DND-41 (cell line): ENCODE measurements at regions not wholly inside any gene's neighbourhood (a gene's known extent, or its start where the extent isn't known, plus 50 kb on each side); places are given as distances from the start of the nearest gene placed in this dataset.

Source experiments
- ATAC-seq: fragments of 200-7000 bp; cut with Tn5 transposase; 3 replicates; pipeline ENCODE4 v1.9.1; 2021; ENCODE audit warnings: low read depth; ENCODE audit not compliant: insufficient read depth
- DNase-seq: peaks from one replicate; pipeline ENCODE4 v3.0.0-alpha.2; 2020
- H2AFZ ChIP-seq: 2 replicates; pipeline ENCODE4 v1.6.0; 2012; ENCODE audit warnings: low read depth, low read length
- H3K27ac ChIP-seq: 2 replicates; pipeline ENCODE4 v1.5.1; 2012; ENCODE audit warnings: low read length, inconsistent platforms
- H3K27me3 ChIP-seq: fragments of 200-600 bp; sonication (generic); 2 replicates; pipeline ENCODE4 v1.6.0; 2012; ENCODE audit warnings: low read length, mild to moderate bottlenecking, inconsistent platforms; ENCODE audit not compliant: insufficient read depth, poor library complexity
- H3K36me3 ChIP-seq: 2 replicates; pipeline ENCODE4 v1.5.1; 2012; ENCODE audit warnings: low read length, inconsistent platforms; ENCODE audit not compliant: insufficient read depth
- H3K4me1 ChIP-seq: 2 replicates; pipeline ENCODE4 v1.5.1; 2012; ENCODE audit warnings: mild to moderate bottlenecking, low read length; ENCODE audit not compliant: insufficient read depth
- H3K4me2 ChIP-seq: 2 replicates; pipeline ENCODE4 v1.6.0; 2012; ENCODE audit warnings: mild to moderate bottlenecking, moderate library complexity, low read length, inconsistent platforms; ENCODE audit not compliant: insufficient read depth
- H3K4me3 ChIP-seq, 2 experiments: fragments of 200-600 bp in 1 of 2; shearing (Covaris generic) in 1 of 2; 2 replicates each; pipeline ENCODE4 v1.5.1; 2012 to 2016; ENCODE audit warnings: inconsistent platforms in 2 of 2, low read length in 2 of 2, mild to moderate bottlenecking in 2 of 2, low read depth in 1 of 2, moderate library complexity in 1 of 2
- H3K79me2 ChIP-seq: 2 replicates; pipeline ENCODE4 v1.6.0; 2012; ENCODE audit warnings: low read length, inconsistent platforms; ENCODE audit not compliant: insufficient read depth
- H3K9ac ChIP-seq: 2 replicates; pipeline ENCODE4 v1.6.0; 2012; ENCODE audit warnings: low read depth, mild to moderate bottlenecking, inconsistent platforms, low read length, moderate library complexity
- H3K9me3 ChIP-seq: 2 replicates; pipeline ENCODE4 v1.5.1; 2012; ENCODE audit warnings: low read length, moderate library complexity, mild to moderate bottlenecking, inconsistent platforms; ENCODE audit not compliant: insufficient read depth, severe bottlenecking
- H4K20me1 ChIP-seq: 2 replicates; pipeline ENCODE4 v1.6.0; 2012; ENCODE audit warnings: low read length; ENCODE audit not compliant: insufficient read depth
- EZH2 ChIP-seq: IDR thresholded peaks from 3 replicates; pipeline ENCODE4 v1.6.1; 2012; ENCODE audit warnings: borderline replicate concordance, low read depth, mild to moderate bottlenecking, moderate library complexity, low read length, inconsistent platforms; ENCODE audit not compliant: severe bottlenecking
- TF ChIP-seq, protein P1 (sequence below): IDR thresholded peaks from 2 replicates; pipeline ENCODE4 v1.5.1; 2012; ENCODE audit warnings: borderline replicate concordance, low read length, moderate library complexity, mild to moderate bottlenecking; ENCODE audit not compliant: poor library complexity, severe bottlenecking; ENCODE audit errors: extremely low read depth

DNA sequence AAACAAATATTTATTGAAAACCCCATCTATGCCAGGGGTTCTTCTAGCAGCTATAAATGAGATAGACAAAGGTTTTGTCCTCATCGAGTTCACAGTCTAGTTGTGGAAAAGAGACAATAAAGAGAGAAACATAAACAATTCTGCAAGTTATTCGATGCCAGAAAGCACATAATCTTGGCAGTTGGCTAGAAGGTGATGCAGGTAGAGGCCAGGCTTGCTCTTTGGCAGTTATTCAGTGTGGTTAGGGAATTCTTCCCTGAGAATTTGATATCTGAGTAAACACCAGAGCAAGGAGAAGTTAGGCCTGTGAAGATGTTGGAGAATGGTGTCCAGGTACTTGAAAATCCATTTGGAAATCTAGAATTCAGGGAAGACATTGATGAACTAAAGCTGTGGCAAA lies 547.4 kb downstream of the SLC4A3 start:
- Histone ChIP-seq H3K79me2 (no peaks in the 10 kb centered on the region), H3K36me3 (no peaks in the 10 kb centered on the region), H3K27me3 (no peaks in the 10 kb centered on the region), H3K27ac (no peak overlapping the region), H3K4me3 (no peak overlapping the region), H4K20me1 (no peaks in the 10 kb centered on the region), H2AFZ (no peak overlapping the region), H3K9me3 (no peaks in the 10 kb centered on the region), H3K4me1 (no peaks in the 10 kb centered on the region), H3K4me2 (no peak overlapping the region), H3K9ac (no peak overlapping the region)
- ATAC-seq: no peak
- TF ChIP-seq EZH2: no peak
- TF ChIP-seq, protein P1, sequence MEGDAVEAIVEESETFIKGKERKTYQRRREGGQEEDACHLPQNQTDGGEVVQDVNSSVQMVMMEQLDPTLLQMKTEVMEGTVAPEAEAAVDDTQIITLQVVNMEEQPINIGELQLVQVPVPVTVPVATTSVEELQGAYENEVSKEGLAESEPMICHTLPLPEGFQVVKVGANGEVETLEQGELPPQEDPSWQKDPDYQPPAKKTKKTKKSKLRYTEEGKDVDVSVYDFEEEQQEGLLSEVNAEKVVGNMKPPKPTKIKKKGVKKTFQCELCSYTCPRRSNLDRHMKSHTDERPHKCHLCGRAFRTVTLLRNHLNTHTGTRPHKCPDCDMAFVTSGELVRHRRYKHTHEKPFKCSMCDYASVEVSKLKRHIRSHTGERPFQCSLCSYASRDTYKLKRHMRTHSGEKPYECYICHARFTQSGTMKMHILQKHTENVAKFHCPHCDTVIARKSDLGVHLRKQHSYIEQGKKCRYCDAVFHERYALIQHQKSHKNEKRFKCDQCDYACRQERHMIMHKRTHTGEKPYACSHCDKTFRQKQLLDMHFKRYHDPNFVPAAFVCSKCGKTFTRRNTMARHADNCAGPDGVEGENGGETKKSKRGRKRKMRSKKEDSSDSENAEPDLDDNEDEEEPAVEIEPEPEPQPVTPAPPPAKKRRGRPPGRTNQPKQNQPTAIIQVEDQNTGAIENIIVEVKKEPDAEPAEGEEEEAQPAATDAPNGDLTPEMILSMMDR: no peak
- no peak for DNase-seq

DNA sequence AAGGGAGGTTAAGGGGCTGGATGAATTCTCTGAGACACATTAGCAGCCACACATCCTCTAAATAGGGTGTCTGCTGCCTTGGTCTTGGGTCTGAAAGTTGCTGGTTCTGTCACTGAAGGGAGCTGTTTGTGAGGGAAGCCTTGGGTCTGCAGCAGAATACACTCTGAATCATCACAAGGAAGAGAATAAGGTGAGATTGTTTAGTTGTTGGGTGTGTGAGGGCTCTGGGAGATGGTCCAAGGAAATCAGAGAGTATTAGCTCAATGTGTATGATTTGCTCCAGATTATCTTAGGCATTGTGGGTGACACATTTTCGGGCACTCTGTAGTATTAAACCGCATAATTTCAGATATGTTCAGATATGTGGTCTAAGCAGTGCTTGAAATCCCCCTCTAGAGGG lies 548.5 kb downstream of the SLC4A3 start:
- DNase-seq (no peak), ATAC-seq (no peak)
- no peak overlapping the region for H3K27ac ChIP-seq
- H3K4me2 ChIP-seq: no peak overlapping the region
- H2AFZ ChIP-seq: no peak overlapping the region
- H4K20me1 ChIP-seq: no peaks in the 10 kb centered on the region
- no peaks in the 10 kb centered on the region for H3K27me3 ChIP-seq
- no peaks in the 10 kb centered on the region for H3K36me3 ChIP-seq
- no peaks in the 10 kb centered on the region for H3K9me3 ChIP-seq
- H3K79me2 ChIP-seq: no peaks in the 10 kb centered on the region
- H3K4me3 ChIP-seq: no peak overlapping the region
- H3K4me1 ChIP-seq: no peaks in the 10 kb centered on the region
- TF ChIP-seq, protein P1: no peak
- TF ChIP-seq EZH2: no peak
- no peak overlapping the region for H3K9ac ChIP-seq

DNA sequence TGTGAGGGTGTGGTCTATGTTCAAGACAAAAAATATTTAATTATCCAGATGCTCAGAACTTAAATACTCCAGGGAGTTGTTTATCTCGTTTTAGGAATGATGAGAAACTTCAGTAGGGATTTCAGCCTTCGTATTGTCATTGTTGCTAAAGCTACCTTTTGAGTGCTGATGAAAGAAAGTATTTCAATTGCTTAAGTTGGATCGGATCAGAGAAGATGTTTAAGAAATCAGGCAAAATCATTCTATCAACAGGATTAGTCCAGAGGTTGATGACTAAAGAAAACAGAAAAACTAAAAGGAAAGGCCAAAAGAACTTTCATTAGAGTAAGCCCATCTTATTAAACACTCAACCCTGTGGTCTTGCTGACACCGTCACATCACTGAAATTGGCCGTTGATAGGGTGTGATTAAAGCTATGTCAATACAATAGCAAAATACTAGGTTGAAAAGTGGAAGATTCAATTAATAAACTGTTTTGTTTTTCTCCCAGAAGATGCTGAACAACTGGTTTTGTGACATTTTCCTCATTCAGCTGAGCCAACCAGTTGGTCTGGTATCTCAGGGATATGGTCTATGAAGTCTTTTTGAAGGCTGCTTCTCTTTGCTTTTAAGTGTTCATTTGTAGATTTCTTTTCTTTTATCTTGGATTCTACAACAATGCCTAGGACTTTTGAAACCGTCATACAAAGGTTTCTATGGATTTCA lies 551.7 kb downstream of the SLC4A3 start:
- no peak for TF ChIP-seq EZH2
- TF ChIP-seq, protein P1: no peak
- Histone ChIP-seq H2AFZ (no peak overlapping the region), H3K79me2 (no peaks in the 10 kb centered on the region), H3K4me2 (no peak overlapping the region), H3K9me3 (no peaks in the 10 kb centered on the region), H3K4me1 (no peaks in the 10 kb centered on the region), H3K4me3 (no peak overlapping the region), H3K36me3 (no peaks in the 10 kb centered on the region), H4K20me1 (no peaks in the 10 kb centered on the region), H3K9ac (no peak overlapping the region), H3K27me3 (no peaks in the 10 kb centered on the region), H3K27ac (no peak overlapping the region)
- no peak for DNase-seq
- ATAC-seq: no peak

DNA sequence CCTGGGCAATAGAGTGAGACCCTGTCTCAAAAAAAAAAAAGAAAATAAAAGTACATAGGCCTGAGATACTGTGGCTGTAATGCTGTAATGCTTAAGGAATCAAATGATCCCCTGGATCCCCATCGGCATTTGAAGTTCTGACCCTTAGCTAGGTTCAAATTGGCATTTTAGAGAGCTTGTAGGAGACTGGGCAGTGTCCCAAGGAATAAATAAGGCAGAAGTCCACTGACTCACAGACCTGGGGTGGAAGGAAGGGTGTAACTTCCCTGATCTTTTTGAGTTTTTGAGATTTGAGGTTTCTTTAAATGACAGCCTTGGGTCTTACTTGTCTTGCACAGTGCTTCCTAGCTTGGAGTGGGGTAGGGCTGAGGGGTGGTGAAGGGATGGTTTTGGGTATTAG lies 553.7 kb downstream of the SLC4A3 start:
- H3K4me3 ChIP-seq: no peak overlapping the region
- no peak overlapping the region for H2AFZ ChIP-seq
- no peak overlapping the region for H3K9ac ChIP-seq
- no peaks in the 10 kb centered on the region for H3K27me3 ChIP-seq
- no peak overlapping the region for H3K4me2 ChIP-seq
- DNase-seq (no peak), ATAC-seq (no peak)
- H3K4me1 ChIP-seq: no peaks in the 10 kb centered on the region
- H4K20me1 ChIP-seq: no peaks in the 10 kb centered on the region
- no peaks in the 10 kb centered on the region for H3K36me3 ChIP-seq
- no peaks in the 10 kb centered on the region for H3K9me3 ChIP-seq
- no peak overlapping the region for H3K27ac ChIP-seq
- H3K79me2 ChIP-seq: no peaks in the 10 kb centered on the region
- TF ChIP-seq, protein P1: no peak
- TF ChIP-seq EZH2: no peak
